HUES64 (cell line): ENCODE measurements at regions not wholly inside any gene's neighbourhood (a gene's known extent, or its start where the extent isn't known, plus 50 kb on each side); places are given as distances from the start of the nearest gene placed in this dataset.
"Not testable (repeated sequence)": the region's sequence is repeated elsewhere in the genome, so short reads cannot be mapped to it uniquely, and the experiment has no call there.

Experiments
- H3K27ac ChIP-seq: 2 replicates; pipeline ENCODE4 v1.7.0; 2013; ENCODE audit warnings: low read depth, low read length, inconsistent platforms
- H3K27me3 ChIP-seq: 2 replicates; pipeline ENCODE4 v1.6.1; 2013; ENCODE audit warnings: mild to moderate bottlenecking, low read length; ENCODE audit not compliant: insufficient read depth
- H3K36me3 ChIP-seq: 2 replicates; pipeline ENCODE4 v1.6.1; 2013; ENCODE audit warnings: mild to moderate bottlenecking, low read length; ENCODE audit not compliant: insufficient read depth
- H3K4me1 ChIP-seq: 2 replicates; pipeline ENCODE4 v1.6.1; 2013; ENCODE audit warnings: mild to moderate bottlenecking, low read length, moderate library complexity; ENCODE audit not compliant: insufficient read depth
- H3K4me3 ChIP-seq: 2 replicates; pipeline ENCODE4 v1.5.1; 2013; ENCODE audit warnings: mild to moderate bottlenecking, low read length, moderate library complexity
- H3K9ac ChIP-seq: 2 replicates; pipeline ENCODE4 v1.6.1; 2013; ENCODE audit warnings: mild to moderate bottlenecking, low read depth, low read length
- H3K9me3 ChIP-seq: 2 replicates; pipeline ENCODE4 v1.6.1; 2013; ENCODE audit warnings: low read depth, low read length; ENCODE audit not compliant: insufficient read depth
- WGBS: fragments of 150-250, 120-280 bp; methylation state at CpG from one replicate; pipeline ENCODE4 v1.1.7; 2013; ENCODE audit warnings: missing lambda C conversion rate; 5-methylcytosine and 5-hydroxymethylcytosine counted together

DNA sequence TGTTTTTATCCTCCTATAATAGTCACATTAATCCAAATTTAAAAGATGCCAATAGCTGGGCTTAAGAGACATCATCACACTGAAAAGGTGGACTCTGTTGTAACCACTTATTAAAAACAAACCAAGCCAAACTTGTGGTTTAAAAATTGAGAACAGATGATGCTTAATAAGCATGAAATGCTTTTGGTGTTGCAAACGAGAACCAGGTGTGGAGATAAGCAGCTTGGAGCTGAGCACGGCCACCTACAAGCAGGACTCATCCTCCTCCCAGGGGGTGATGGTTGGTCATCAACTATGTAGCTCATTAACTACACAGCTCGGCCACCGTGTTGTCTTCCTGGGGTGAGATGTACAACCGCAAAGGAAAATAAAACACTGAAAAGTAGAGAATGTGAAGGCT is 154.4 kb downstream of the NPR3 start:
- H3K36me3 ChIP-seq = no peaks in the 10 kb centered on the region
- no peaks in the 10 kb centered on the region for H3K27me3 ChIP-seq
- H3K4me1 ChIP-seq = no peaks in the 10 kb centered on the region
- no peak overlapping the region for H3K4me3 ChIP-seq
- H3K27ac ChIP-seq = no peak overlapping the region
- 95% methylated on average over 2 of the region's 5 CpGs for WGBS
- H3K9me3 ChIP-seq = no peaks in the 10 kb centered on the region
- no peak overlapping the region for H3K9ac ChIP-seq

- Histone ChIP-seq H3K4me1 (no peaks in the 10 kb centered on the region; the same call in 1 of the 2 replicates), H3K9me3 (no peaks in the 10 kb centered on the region), H3K27ac (no peak overlapping the region), H3K4me3 (no peak overlapping the region), H3K27me3 (no peaks in the 10 kb centered on the region), H3K36me3 (no peaks in the 10 kb centered on the region), H3K9ac (no peak overlapping the region)
- WGBS = no CpG with 5 or more reads among the region's 1 CpG
Observed at GRCh38 chr5:32866138-32866537, 155.0 kb downstream of the NPR3 start.

DNA sequence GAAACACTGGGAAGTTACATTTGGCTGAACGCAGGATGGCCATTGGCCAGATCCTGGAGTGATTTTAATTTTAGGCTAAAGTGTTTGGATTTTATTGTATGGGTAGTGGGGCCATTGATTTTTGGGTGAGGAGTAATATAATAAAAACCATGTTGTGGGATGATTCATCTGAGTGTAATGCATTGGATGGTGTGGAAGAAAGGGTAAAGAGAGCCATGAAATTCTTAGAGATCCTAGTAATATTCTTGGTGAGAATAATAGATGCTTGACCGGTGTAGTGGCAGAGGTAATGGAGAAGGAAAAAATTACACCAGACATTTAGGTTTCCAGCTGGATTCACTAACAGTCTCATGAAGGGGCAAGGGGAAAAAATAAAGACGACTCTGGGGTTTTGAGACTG is 158.1 kb downstream of the NPR3 start:
- WGBS = 95% methylated on average over 3 of the region's 3 CpGs
- Histone ChIP-seq H3K9me3 (peaks cover 9% of the 10 kb centered on the region), H3K36me3 (no peaks in the 10 kb centered on the region), H3K27me3 (no peaks in the 10 kb centered on the region), H3K9ac (no peak overlapping the region), H3K4me3 (no peak overlapping the region), H3K27ac (no peak overlapping the region), H3K4me1 (no peaks in the 10 kb centered on the region; the same call in 1 of the 2 replicates)

- H3K4me3 ChIP-seq = no peak overlapping the region
- no peaks in the 10 kb centered on the region for H3K4me1 ChIP-seq
- no peaks in the 10 kb centered on the region for H3K36me3 ChIP-seq
- no peak overlapping the region for H3K9ac ChIP-seq
- H3K27me3 ChIP-seq = no peaks in the 10 kb centered on the region
- no CpG with 5 or more reads among the region's 1 CpG for WGBS
- H3K9me3 ChIP-seq = peaks cover 16% of the 10 kb centered on the region
- H3K27ac ChIP-seq = no peak overlapping the region
Observed at GRCh38 chr5:32876791-32877190, 165.7 kb downstream of the NPR3 start.

DNA sequence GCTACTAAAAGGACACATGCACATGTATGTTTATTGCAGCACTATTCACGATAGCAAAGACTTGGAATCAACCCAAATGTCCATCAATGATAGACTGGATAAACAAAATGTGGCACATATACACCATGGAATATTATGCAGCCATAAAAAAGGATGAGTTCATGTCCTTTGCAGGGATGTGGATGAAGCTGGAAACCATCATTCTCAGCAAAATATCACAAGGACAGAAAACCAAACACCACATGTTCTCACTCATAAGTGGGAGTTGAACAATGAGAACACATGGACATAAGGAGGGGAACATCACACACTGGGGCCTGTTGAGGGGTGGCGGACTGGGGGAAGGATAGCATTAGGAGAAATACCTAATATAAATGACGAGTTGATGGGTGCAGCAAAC is 168.2 kb downstream of the NPR3 start:
- 92% methylated on average over 2 of the region's 3 CpGs for WGBS
- H3K9ac ChIP-seq, H3K4me3 ChIP-seq, H3K4me1 ChIP-seq, H3K9me3 ChIP-seq, H3K27ac ChIP-seq, H3K27me3 ChIP-seq, H3K36me3 ChIP-seq: not testable (repeated sequence)

DNA sequence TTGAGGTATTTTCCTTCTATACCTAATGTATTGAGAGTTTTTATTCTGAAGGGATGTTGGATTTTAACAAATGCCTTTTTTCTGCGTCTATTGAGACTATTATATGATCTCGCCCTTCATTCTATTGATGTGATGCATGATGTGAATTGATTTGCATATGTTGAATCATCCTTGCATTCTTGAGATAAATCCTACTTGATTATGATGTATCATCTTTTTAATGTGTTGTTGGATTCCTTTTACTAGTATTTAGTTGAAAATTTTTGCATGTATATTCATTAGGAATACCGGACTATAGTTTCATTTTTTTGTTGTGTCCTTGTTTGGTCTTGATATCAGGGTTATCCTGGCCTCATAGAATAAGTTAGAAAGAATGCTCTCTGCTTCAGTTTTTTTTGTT is 169.7 kb downstream of the NPR3 start:
- Histone ChIP-seq H3K9ac (no peak overlapping the region), H3K9me3 (peaks cover 7% of the 10 kb centered on the region), H3K36me3 (no peaks in the 10 kb centered on the region), H3K27me3 (no peaks in the 10 kb centered on the region), H3K4me1 (no peaks in the 10 kb centered on the region), H3K27ac (no peak overlapping the region), H3K4me3 (no peak overlapping the region)
- 64% methylated on average over 3 of the region's 3 CpGs for WGBS

DNA sequence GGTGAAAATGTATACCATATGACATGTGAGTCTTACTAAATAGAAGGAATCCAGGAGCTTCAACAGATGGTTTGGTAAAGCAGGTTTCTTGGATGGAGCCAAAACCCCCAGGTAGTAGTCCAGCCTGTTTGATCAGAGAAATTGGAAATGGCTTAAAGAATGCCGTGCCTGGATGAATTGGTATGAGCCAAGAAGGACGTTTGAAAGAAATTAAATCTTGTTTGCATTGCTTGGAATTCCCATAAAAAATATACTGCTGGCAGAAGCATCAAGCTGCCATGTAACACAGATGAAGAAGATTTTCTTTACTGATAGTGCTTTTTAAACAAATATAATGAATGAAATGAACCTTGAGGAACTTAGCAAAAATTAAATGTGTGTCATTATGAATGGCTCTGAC is 176.3 kb downstream of the NPR3 start:
- H3K9me3 ChIP-seq = no peaks in the 10 kb centered on the region
- WGBS = 86% methylated on average over 2 of the region's 2 CpGs

DNA sequence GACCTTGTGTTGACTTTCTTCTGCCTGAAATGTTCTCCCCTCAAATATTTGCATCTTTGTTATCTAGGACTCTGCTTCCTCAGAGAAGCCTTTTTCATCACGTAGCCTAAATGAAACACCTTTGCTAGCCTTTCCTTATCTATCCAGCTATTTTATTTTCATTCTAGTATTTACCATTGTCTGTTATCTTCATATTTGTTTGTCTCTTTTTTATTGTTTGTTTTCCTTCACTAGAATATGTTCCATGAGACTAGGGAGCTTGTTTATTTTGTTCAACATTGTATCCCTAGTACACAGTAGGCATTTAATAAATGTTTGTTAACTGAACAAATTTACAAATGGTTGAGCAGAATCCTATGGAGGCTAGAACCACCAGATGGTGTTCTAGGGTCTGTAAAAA is 178.0 kb downstream of the NPR3 start:
- 44% methylated on average over 1 of the region's 1 CpG for WGBS
- Histone ChIP-seq H3K9me3 (no peaks in the 10 kb centered on the region), H3K4me1 (no peaks in the 10 kb centered on the region), H3K27ac (no peak overlapping the region), H3K4me3 (no peak overlapping the region), H3K36me3 (no peaks in the 10 kb centered on the region), H3K27me3 (no peaks in the 10 kb centered on the region), H3K9ac (no peak overlapping the region)

More for the DNA sequence above, 176.3 kb downstream of the NPR3 start:
- Histone ChIP-seq H3K27ac (no peak overlapping the region), H3K27me3 (no peaks in the 10 kb centered on the region), H3K36me3 (no peaks in the 10 kb centered on the region), H3K4me3 (no peak overlapping the region), H3K9ac (no peak overlapping the region), H3K4me1 (no peaks in the 10 kb centered on the region)

- H3K27me3 ChIP-seq = no peaks in the 10 kb centered on the region
- no peak overlapping the region for H3K27ac ChIP-seq
- H3K4me3 ChIP-seq = no peak overlapping the region
- H3K4me1 ChIP-seq = no peaks in the 10 kb centered on the region
- no peaks in the 10 kb centered on the region for H3K36me3 ChIP-seq
- H3K9me3 ChIP-seq = peaks cover 5% of the 10 kb centered on the region; the same call in 1 of the 2 replicates
- WGBS = no CpG with 5 or more reads among the region's 2 CpGs
- H3K9ac ChIP-seq = no peak overlapping the region
Observed at GRCh38 chr5:32903613-32904012, 192.5 kb downstream of the NPR3 start.

GRCh38 chr5:32908641-32909040 is 197.5 kb downstream of the NPR3 start:
- no peaks in the 10 kb centered on the region for H3K36me3 ChIP-seq
- H3K4me1 ChIP-seq = no peaks in the 10 kb centered on the region
- H3K9ac ChIP-seq = no peak overlapping the region
- no peak overlapping the region for H3K27ac ChIP-seq
- no peak overlapping the region for H3K4me3 ChIP-seq
- H3K9me3 ChIP-seq = no peaks in the 10 kb centered on the region
- no peaks in the 10 kb centered on the region for H3K27me3 ChIP-seq
- 93% methylated on average over 2 of the region's 2 CpGs for WGBS

DNA sequence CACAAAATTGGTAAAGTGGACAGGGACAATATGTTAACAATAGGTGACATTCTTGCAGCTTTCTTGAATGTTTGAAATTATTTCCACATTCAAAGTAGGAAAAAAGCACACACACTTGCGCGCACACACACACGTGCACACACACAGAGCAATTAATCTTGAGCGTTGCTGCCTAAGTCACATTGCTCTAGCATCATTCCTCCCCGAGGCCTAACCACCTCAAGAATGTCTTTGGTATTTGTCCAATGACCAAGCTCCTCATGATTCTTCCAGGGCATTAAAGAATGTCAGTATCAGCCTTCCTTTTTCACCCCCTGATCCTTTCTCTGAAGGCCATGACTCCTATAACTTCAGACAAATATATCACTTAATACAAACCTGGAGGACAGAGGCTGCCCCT is 198.1 kb downstream of the NPR3 start:
- WGBS = 93% methylated on average over 5 of the region's 5 CpGs
- H3K9ac ChIP-seq = no peak overlapping the region
- H3K4me1 ChIP-seq = no peaks in the 10 kb centered on the region
- H3K27ac ChIP-seq = no peak overlapping the region
- no peak overlapping the region for H3K4me3 ChIP-seq
- H3K9me3 ChIP-seq = no peaks in the 10 kb centered on the region
- H3K27me3 ChIP-seq = no peaks in the 10 kb centered on the region
- no peaks in the 10 kb centered on the region for H3K36me3 ChIP-seq

GRCh38 chr5:32916648-32917047 is 205.5 kb downstream of the NPR3 start:
- no peaks in the 10 kb centered on the region for H3K27me3 ChIP-seq
- no peaks in the 10 kb centered on the region for H3K4me1 ChIP-seq
- no peaks in the 10 kb centered on the region for H3K36me3 ChIP-seq
- WGBS = 80% methylated on average over 1 of the region's 1 CpG
- H3K27ac ChIP-seq = no peak overlapping the region
- H3K4me3 ChIP-seq = no peak overlapping the region
- no peak overlapping the region for H3K9ac ChIP-seq
- no peaks in the 10 kb centered on the region for H3K9me3 ChIP-seq
